PC-9 (cell line): ENCODE measurements at regions not wholly inside any gene's neighbourhood (a gene's known extent, or its start where the extent isn't known, plus 50 kb on each side); places are given as distances from the start of the nearest gene placed in this dataset.

Experiments used
- BruUV-seq: library from RNA; stranded (reverse); fragments of 400-500 nt; replicated peaks from 2 replicates; lab custom pipeline; 2021; lab: Mats Ljungman, UMichigan
- CTCF ChIA-PET: fragments of 300-600 bp; sonication (Branson Sonifier 250); formaldehyde crosslinking; loops from one replicate; lab custom pipeline; 2022; ENCODE audit warnings: antibody characterized with exemption; lab: Charles Lee
- POLR2A ChIA-PET: fragments of 300-600 bp; sonication (Branson Sonifier 250); formaldehyde crosslinking; loops from one replicate; lab custom pipeline; 2022; ENCODE audit warnings: antibody characterized with exemption; ENCODE audit not compliant: unreplicated experiment; lab: Charles Lee
- DNase-seq, 2 experiments: peaks; one replicate each; pipeline versions ENCODE4 v3.0.0 to v3.0.0-alpha.2; 2015 to 2022; ENCODE audit warnings: mixed read lengths in 1 of 2
- H2AFZ ChIP-seq: fragments of 200-600 bp; sonication (generic); 2 replicates; pipeline ENCODE4 v1.8.1; 2017; ENCODE audit warnings: antibody characterized with exemption
- H3F3A ChIP-seq: fragments of 200-600 bp; sonication (generic); 2 replicates; pipeline ENCODE4 v1.8.1; 2017; ENCODE audit warnings: antibody characterized with exemption, mild to moderate bottlenecking, low read depth; ENCODE audit not compliant: insufficient read depth
- H3K27ac ChIP-seq: fragments of 200-600 bp; sonication (generic); 2 replicates; pipeline ENCODE4 v1.6.1; 2016; ENCODE audit warnings: mixed run types
- H3K27me3 ChIP-seq: fragments of 200-600 bp; sonication (generic); 2 replicates; pipeline ENCODE4 v1.6.1; 2016; ENCODE audit warnings: low read depth, mixed run types; ENCODE audit not compliant: insufficient read depth
- H3K36me3 ChIP-seq: fragments of 200-600 bp; sonication (generic); 2 replicates; pipeline ENCODE4 v1.6.1; 2016; ENCODE audit warnings: low read depth, mixed run types
- H3K4me1 ChIP-seq: fragments of 200-600 bp; sonication (generic); replicated peaks from 2 replicates; pipeline ENCODE4 v1.6.1; 2016; ENCODE audit warnings: mixed run types; ENCODE audit not compliant: insufficient read depth
- H3K4me2 ChIP-seq: fragments of 200-600 bp; sonication (generic); 2 replicates; pipeline ENCODE4 v1.6.1; 2017; ENCODE audit warnings: mixed run types
- H3K4me3 ChIP-seq: fragments of 200-600 bp; sonication (generic); 2 replicates; pipeline ENCODE4 v1.6.1; 2016; ENCODE audit warnings: mixed run types
- H3K79me2 ChIP-seq: fragments of 200-600 bp; sonication (generic); 2 replicates; pipeline ENCODE4 v1.6.1; 2017; ENCODE audit warnings: low read depth, mixed run types
- H3K9me2 ChIP-seq: fragments of 200-600 bp; sonication (generic); 2 replicates; pipeline ENCODE4 v1.8.1; 2017; ENCODE audit warnings: mild to moderate bottlenecking; ENCODE audit not compliant: insufficient read depth
- H3K9me3 ChIP-seq: fragments of 200-600 bp; sonication (generic); 2 replicates; pipeline ENCODE4 v1.8.1; 2016; ENCODE audit warnings: low read depth; ENCODE audit not compliant: insufficient read depth
- H4K20me1 ChIP-seq: fragments of 200-600 bp; sonication (generic); 2 replicates; pipeline ENCODE4 v1.8.1; 2017; ENCODE audit not compliant: insufficient read depth
- EZH2 ChIP-seq: fragments of 200-600 bp; sonication (generic); IDR thresholded peaks from 2 replicates; pipeline ENCODE4 v1.8.0; 2017; ENCODE audit warnings: antibody characterized with exemption, low read depth
- intact Hi-C: fragments of 100-400 bp; cut with micrococcal nuclease; formaldehyde crosslinking; loops from one replicate; pipeline ENCODE4 v1.10.0; 2022; ENCODE audit not compliant: unreplicated experiment
- TF ChIP-seq, protein P1 (sequence below): fragments of 200-600 bp; sonication (generic); conservative IDR thresholded peaks from 2 replicates; pipeline ENCODE4 v1.6.1; 2017; ENCODE audit warnings: mixed run types, antibody characterized with exemption, mild to moderate bottlenecking, moderate library complexity

DNA sequence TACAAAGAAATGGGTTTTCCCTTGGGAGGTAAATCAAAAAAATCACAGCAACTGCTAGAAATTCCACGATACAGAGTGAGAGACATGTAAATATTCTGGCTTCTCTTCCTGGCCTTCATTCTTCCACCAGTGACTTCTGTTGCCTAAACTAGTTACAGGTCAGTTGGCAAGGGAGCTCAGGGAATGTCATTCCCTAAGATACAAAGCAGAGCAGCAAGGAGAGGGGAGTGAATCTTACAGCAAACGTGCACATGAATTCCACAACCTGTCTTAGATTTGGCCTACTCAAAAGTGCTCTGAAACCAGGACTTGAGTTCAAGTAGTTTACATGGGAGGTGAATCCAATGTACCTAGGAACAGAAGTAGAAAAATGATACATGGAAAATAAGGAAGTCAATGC lies 445.3 kb upstream of the LRRC7 start:
- intact Hi-C loops = no loop called here
- H3K4me2 ChIP-seq = no peak overlapping the region
- no peaks in the 10 kb centered on the region for H3F3A ChIP-seq
- H3K9me3 ChIP-seq = no peaks in the 10 kb centered on the region
- no peaks in the 10 kb centered on the region for H3K27me3 ChIP-seq
- ChIA-PET POLR2A (no interaction called here), CTCF (no interaction called here)
- no peak overlapping the region for H3K4me3 ChIP-seq
- H3K79me2 ChIP-seq = no peaks in the 10 kb centered on the region
- no peaks in the 10 kb centered on the region for H4K20me1 ChIP-seq
- no peaks in the 10 kb centered on the region for H3K9me2 ChIP-seq
- no peak overlapping the region for H3K27ac ChIP-seq
- TF ChIP-seq, protein P1, sequence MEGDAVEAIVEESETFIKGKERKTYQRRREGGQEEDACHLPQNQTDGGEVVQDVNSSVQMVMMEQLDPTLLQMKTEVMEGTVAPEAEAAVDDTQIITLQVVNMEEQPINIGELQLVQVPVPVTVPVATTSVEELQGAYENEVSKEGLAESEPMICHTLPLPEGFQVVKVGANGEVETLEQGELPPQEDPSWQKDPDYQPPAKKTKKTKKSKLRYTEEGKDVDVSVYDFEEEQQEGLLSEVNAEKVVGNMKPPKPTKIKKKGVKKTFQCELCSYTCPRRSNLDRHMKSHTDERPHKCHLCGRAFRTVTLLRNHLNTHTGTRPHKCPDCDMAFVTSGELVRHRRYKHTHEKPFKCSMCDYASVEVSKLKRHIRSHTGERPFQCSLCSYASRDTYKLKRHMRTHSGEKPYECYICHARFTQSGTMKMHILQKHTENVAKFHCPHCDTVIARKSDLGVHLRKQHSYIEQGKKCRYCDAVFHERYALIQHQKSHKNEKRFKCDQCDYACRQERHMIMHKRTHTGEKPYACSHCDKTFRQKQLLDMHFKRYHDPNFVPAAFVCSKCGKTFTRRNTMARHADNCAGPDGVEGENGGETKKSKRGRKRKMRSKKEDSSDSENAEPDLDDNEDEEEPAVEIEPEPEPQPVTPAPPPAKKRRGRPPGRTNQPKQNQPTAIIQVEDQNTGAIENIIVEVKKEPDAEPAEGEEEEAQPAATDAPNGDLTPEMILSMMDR = no peak
- no peak for DNase-seq
- no peaks in the 10 kb centered on the region for H3K36me3 ChIP-seq
- H2AFZ ChIP-seq = no peak overlapping the region
- no TSS peak for BruUV-seq
- no peaks in the 10 kb centered on the region for H3K4me1 ChIP-seq

DNA sequence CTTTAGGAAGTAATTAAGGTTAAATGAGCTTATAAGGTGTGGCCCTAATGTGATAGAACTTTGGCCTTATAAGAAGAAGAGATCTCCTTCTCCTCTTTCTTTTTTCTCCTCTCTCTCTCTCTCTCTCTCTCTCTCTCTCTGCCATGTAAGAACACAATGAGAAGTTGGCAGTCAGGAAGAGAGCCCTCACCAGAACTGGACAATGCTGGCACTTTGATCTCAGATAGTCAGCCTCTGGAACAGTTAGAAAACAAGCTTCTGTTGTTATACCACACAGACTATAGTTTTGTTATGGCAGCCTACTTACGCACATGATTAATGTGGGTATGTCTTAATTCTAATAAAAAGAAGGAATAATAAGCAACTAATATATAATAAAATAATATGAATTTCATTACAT lies 444.2 kb upstream of the LRRC7 start:
- BruUV-seq = no TSS peak
- DNase-seq = peak in 1 of 2 experiments; percentile 5
- ChIA-PET CTCF (no interaction called here), POLR2A (no interaction called here)
- no peaks in the 10 kb centered on the region for H3K9me2 ChIP-seq
- no peak overlapping the region for H3K27ac ChIP-seq
- no peak overlapping the region for H3K4me2 ChIP-seq
- TF ChIP-seq, protein P1 = no peak
- no peak for TF ChIP-seq EZH2
- intact Hi-C loops = no loop called here
- no peak overlapping the region for H2AFZ ChIP-seq
- no peaks in the 10 kb centered on the region for H3K79me2 ChIP-seq
- H3F3A ChIP-seq = no peaks in the 10 kb centered on the region
- no peaks in the 10 kb centered on the region for H3K4me1 ChIP-seq
- no peak overlapping the region for H3K4me3 ChIP-seq
- no peaks in the 10 kb centered on the region for H4K20me1 ChIP-seq
- no peaks in the 10 kb centered on the region for H3K36me3 ChIP-seq
- H3K9me3 ChIP-seq = no peaks in the 10 kb centered on the region
- no peaks in the 10 kb centered on the region for H3K27me3 ChIP-seq

DNA sequence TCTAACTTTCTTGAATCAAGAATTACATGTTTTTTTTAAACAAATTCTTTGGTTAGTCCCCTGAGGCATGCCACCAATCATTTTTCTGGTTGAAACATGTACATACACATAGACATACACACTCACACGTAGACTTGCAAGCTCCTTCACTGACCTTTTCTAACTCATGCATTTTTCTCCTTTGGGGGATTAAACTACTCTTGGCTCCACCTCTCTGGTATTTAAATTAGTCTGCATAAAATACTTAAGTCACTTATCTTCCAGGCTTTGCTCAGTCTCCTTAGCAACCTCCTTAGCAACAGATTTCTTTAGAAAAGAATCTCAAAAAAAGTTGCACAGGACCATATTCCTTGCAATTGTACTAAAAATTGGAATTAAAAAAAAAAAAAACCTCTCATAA lies 440.9 kb upstream of the LRRC7 start:
- Histone ChIP-seq H4K20me1 (no peaks in the 10 kb centered on the region), H3K9me2 (no peaks in the 10 kb centered on the region), H3K36me3 (no peaks in the 10 kb centered on the region), H3K4me1 (no peaks in the 10 kb centered on the region), H3K27ac (no peak overlapping the region), H3F3A (no peaks in the 10 kb centered on the region), H3K79me2 (no peaks in the 10 kb centered on the region), H3K27me3 (no peaks in the 10 kb centered on the region), H2AFZ (no peak overlapping the region), H3K9me3 (no peaks in the 10 kb centered on the region), H3K4me2 (no peak overlapping the region), H3K4me3 (no peak overlapping the region)
- POLR2A ChIA-PET = no interaction called here
- no TSS peak for BruUV-seq
- DNase-seq = no peak
- CTCF ChIA-PET = no interaction called here
- intact Hi-C loops = no loop called here
- TF ChIP-seq, protein P1 = no peak
- no peak for TF ChIP-seq EZH2
